Activated CD8-positive, alpha-beta memory T cell treated with anti-CD3 and anti-CD28 coated beads, Interleukin-2, amount 10 ng/mL, durations not matched to agents 7 days and 5 days (primary cell): ENCODE measurements at regions not wholly inside any gene's neighbourhood (a gene's known extent, or its start where the extent isn't known, plus 50 kb on each side); places are given as distances from the start of the nearest gene placed in this dataset.

ENCODE experiments used
- ATAC-seq: fragments of 150-1000 bp; cut with Tn5 transposase; one replicate; pipeline ENCODE4 v1.10.0; 2021; ENCODE audit warnings: moderate library complexity
- CTCF ChIA-PET: fragments of 350-600 bp; sonication (Branson Sonifier 250); formaldehyde crosslinking; loops from one replicate; lab custom pipeline; 2021; ENCODE audit warnings: antibody characterized with exemption; lab: Charles Lee
- DNase-seq: peaks from one replicate; pipeline ENCODE4 v3.0.0-alpha.2; 2020
- H3K27ac Mint-ChIP-seq: one replicate; pipeline ENCODE4 v1.8.0; 2021; ENCODE audit warnings: mild to moderate bottlenecking, mixed read lengths
- H3K27me3 Mint-ChIP-seq: one replicate; pipeline ENCODE4 v1.8.0; 2021; ENCODE audit warnings: mixed read lengths
- H3K36me3 Mint-ChIP-seq: one replicate; pipeline ENCODE4 v1.8.0; 2021; ENCODE audit warnings: mild to moderate bottlenecking, mixed read lengths
- H3K4me1 Mint-ChIP-seq: one replicate; pipeline ENCODE4 v1.8.0; 2021; ENCODE audit warnings: mixed read lengths
- H3K4me3 Mint-ChIP-seq: one replicate; pipeline ENCODE4 v1.8.0; 2021; ENCODE audit warnings: mild to moderate bottlenecking, moderate library complexity, mixed read lengths
- H3K9me3 Mint-ChIP-seq: one replicate; pipeline ENCODE4 v1.8.0; 2022; ENCODE audit warnings: low read depth, mixed read lengths

GRCh38 chr15:67914028-67914427 is 74.2 kb upstream of the RNU6-1 start:
- Mint-ChIP-seq H3K36me3 (peaks cover 3% of the 10 kb centered on the region), H3K4me3 (no peak overlapping the region), H3K27me3 (peaks cover 24% of the 10 kb centered on the region)

DNA sequence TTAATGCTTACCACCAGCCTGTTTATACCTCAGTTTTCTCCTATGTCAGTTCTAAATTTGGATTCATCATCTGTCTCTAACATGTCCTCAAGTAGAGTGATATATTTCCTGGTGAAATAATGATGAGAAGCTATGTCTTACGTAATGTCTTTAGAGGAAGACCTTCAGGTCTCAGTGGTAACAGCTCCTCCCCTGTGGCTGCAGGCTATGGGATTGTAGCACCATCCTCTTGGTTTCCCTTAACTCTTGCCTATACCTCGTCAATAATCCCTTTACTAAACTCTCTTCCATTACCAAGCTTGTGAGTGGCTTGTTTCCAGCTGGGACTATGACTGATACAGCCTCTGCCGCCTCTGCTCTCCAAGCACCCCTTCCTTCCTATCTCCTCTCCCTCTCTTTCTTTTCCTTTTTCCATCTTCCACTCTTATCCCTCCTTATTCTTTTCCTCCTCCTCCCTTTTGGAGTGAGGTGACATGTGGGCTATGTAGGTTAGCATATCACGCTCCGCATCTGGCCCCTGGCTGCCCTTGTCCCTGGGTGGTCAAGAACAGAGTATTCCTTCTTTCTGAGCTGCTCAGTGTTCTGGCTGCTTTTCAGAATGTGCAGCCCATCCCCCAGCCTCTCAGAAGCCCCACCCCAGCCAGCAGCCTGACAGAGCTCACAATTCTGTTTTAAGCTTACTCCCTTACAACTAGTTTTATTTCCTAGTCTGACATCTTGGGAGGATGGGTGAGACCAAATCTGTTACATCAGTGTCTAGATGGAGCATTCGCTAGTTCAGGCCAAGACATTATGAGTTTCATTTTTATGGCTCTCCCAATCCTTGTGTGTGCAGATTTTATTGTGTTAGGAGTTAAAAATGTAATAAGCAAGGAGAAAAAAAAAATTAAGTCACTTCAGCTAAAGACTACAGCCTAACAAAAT is 75.0 kb upstream of the RNU6-1 start:
- Mint-ChIP-seq H3K27ac (no peak overlapping the region), H3K27me3 (peaks cover 24% of the 10 kb centered on the region), H3K9me3 (peaks cover 9% of the 10 kb centered on the region), H3K4me3 (no peak overlapping the region), H3K4me1 (no peaks in the 10 kb centered on the region), H3K36me3 (peaks cover 3% of the 10 kb centered on the region)
- no peak for DNase-seq
- CTCF ChIA-PET = no interaction called here
- no peak for ATAC-seq

More at GRCh38 chr15:67914028-67914427, 74.2 kb upstream of the RNU6-1 start:
- no peak for ATAC-seq
- H3K4me1 Mint-ChIP-seq = no peaks in the 10 kb centered on the region
- H3K27ac Mint-ChIP-seq = no peak overlapping the region
- CTCF ChIA-PET = no interaction called here
- peaks cover 7% of the 10 kb centered on the region for H3K9me3 Mint-ChIP-seq
- no peak for DNase-seq

DNA sequence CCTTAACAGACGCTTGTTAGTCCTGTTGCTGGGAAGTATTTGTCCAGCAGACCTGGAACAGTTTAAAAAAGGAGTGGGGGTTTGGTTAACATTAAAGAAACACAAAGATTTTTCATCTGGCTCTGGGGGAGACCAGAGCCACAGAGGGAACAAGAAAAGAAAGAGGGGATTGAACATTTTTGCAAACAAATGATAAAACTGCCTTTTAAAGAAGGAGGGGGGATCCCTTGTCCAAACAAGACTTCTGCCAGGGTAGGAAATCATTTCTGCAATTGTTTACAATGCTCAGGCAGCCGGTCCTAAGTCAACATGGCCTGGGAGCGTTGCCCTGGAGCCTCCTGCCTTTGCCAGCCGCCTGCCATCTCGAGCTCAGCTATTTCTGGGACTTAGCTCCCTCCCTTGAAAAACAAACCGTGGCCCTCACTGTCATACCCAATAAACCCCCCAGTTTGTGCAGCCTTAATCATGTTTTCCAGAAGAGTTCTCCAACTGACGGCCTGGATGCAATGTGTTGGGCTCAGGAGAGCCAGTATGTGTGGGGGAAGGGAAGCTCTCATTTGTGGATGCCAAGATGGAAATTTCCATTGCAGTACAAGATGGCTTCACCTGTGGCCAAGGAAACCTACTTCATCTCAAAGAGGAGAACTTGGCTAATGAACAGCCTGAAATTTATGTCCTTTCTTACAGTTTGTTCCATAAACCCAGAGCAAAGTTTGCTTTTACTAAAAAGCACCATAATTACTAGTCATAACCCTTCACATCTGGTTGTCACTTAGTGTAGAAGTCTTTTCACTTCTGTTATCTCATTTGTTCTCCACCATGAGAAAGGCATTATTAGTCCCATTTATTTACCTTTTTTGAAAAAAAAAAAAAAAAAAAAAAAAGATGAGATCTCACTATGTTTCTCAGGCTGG is 75.9 kb upstream of the RNU6-1 start:
- ATAC-seq = no peak
- H3K27ac Mint-ChIP-seq = no peak overlapping the region
- H3K4me1 Mint-ChIP-seq = no peaks in the 10 kb centered on the region
- CTCF ChIA-PET = no interaction called here
- DNase-seq = no peak
- peaks cover 1% of the 10 kb centered on the region for H3K36me3 Mint-ChIP-seq
- H3K9me3 Mint-ChIP-seq = peaks cover 6% of the 10 kb centered on the region
- H3K4me3 Mint-ChIP-seq = no peak overlapping the region
- peaks cover 26% of the 10 kb centered on the region for H3K27me3 Mint-ChIP-seq

GRCh38 chr15:67916565-67916964 is 76.7 kb upstream of the RNU6-1 start:
- DNase-seq (no peak), ATAC-seq (no peak)
- H3K9me3 Mint-ChIP-seq = peaks cover 6% of the 10 kb centered on the region
- CTCF ChIA-PET = no interaction called here
- no peak overlapping the region for H3K27ac Mint-ChIP-seq
- no peak overlapping the region for H3K4me3 Mint-ChIP-seq
- H3K27me3 Mint-ChIP-seq = peaks cover 26% of the 10 kb centered on the region
- H3K36me3 Mint-ChIP-seq = no peaks in the 10 kb centered on the region
- H3K4me1 Mint-ChIP-seq = no peaks in the 10 kb centered on the region

DNA sequence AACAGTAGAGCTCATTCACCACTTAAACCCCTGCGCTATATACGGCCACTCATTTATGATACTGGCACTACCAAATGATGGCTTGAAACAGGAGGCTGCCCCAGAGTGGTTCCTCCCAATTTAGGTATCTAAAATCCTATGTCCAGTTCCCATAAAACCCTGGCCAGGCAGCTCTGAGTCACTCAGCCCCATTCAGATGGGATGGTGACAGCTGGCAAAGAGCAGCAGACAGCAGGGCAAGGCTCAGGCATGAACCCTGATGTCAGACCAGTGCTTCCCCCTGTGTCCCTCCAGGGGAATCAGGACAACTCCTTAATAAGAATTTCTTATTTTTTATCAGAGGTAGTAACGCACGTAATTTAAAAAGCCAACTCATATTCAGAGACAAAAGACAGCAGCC is 77.2 kb upstream of the RNU6-1 start:
- DNase-seq (no peak), ATAC-seq (no peak)
- Mint-ChIP-seq H3K36me3 (no peaks in the 10 kb centered on the region), H3K4me3 (no peak overlapping the region), H3K4me1 (no peaks in the 10 kb centered on the region), H3K9me3 (peaks cover 6% of the 10 kb centered on the region), H3K27me3 (peaks cover 26% of the 10 kb centered on the region), H3K27ac (no peak overlapping the region)
- CTCF ChIA-PET = no interaction called here

DNA sequence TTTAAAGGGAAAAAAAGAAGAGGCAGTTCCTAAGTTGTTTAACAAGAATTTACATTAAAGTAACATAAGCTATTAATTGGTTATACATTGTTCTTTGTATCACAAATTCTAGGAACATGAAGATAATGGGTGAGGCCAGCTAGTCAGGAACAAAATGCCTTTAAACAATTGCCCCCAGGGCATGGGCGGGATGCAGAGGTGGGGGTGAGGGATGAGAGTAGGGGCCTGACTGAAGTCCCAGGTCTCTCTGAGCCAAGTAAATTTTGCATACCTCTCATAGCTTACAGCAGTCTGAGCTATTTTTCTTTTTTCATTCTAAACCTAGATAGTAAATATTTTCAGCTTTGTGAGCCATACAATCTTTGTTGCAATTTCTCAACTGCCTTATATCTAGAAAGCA is 77.8 kb upstream of the RNU6-1 start:
- Mint-ChIP-seq H3K4me1 (no peaks in the 10 kb centered on the region), H3K27ac (no peak overlapping the region), H3K36me3 (no peaks in the 10 kb centered on the region), H3K9me3 (peaks cover 6% of the 10 kb centered on the region), H3K27me3 (peaks cover 23% of the 10 kb centered on the region), H3K4me3 (no peak overlapping the region)
- CTCF ChIA-PET = no interaction called here
- ATAC-seq = no peak
- DNase-seq = no peak

DNA sequence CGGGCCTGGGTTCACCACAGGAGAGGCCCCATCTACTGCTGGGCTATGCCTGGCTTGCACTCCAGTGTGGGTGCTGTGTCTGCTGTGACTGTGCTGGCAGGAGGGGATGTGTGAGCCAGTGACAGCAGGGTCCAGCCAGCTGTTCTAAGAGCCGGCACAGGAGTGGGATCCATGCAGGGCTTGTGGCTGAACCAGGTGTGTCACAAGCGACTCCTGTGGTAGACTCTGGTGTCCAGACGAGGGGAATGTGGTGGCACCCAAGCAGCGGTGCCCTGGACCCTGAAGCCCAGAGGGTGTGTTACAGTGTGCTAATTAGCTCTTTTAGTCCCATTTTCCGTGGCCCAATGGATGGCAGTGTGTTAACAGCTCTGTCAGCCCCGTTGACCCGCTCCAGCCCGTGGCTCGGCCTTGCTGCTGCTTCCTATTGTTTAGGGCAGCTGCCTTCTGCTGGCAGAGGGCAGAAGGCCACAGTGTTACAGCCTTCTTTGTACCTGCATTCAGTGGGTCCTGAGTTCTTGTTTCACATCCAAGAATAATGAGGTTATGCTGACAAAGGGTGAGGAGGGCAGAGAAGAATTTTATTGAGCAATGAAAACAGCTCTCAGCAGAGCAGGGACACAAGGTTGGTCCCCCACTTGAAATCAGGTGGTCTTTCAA is 78.5 kb upstream of the RNU6-1 start:
- ATAC-seq (no peak), DNase-seq (no peak)
- Mint-ChIP-seq H3K4me3 (no peak overlapping the region), H3K27ac (no peak overlapping the region), H3K36me3 (no peaks in the 10 kb centered on the region), H3K4me1 (no peaks in the 10 kb centered on the region), H3K27me3 (peaks cover 23% of the 10 kb centered on the region), H3K9me3 (peaks cover 6% of the 10 kb centered on the region)
- CTCF ChIA-PET = no interaction called here

GRCh38 chr15:67920524-67921240 is 80.8 kb upstream of the RNU6-1 start:
- DNase-seq (no peak), ATAC-seq (no peak)
- H3K4me3 Mint-ChIP-seq = no peak overlapping the region
- CTCF ChIA-PET = no interaction called here
- H3K4me1 Mint-ChIP-seq = no peaks in the 10 kb centered on the region
- peaks cover 9% of the 10 kb centered on the region for H3K9me3 Mint-ChIP-seq
- no peaks in the 10 kb centered on the region for H3K36me3 Mint-ChIP-seq
- H3K27me3 Mint-ChIP-seq = peaks cover 9% of the 10 kb centered on the region
- H3K27ac Mint-ChIP-seq = no peak overlapping the region

- Mint-ChIP-seq H3K4me3 (no peak overlapping the region), H3K27ac (no peak overlapping the region), H3K36me3 (no peaks in the 10 kb centered on the region), H3K4me1 (no peaks in the 10 kb centered on the region), H3K9me3 (peaks cover 9% of the 10 kb centered on the region), H3K27me3 (peaks cover 3% of the 10 kb centered on the region)
- CTCF ChIA-PET = interaction anchor here (0.6 to 1.0 kb wide), 3 partner anchors 68 to 209 kb away, joined by 3 read pairs; no protein-coding TSS in a partner anchor
- no peak for ATAC-seq
- no peak for DNase-seq
These were observed 82.3 kb upstream of the RNU6-1 start for GRCh38 chr15:67922106-67922675.

DNA sequence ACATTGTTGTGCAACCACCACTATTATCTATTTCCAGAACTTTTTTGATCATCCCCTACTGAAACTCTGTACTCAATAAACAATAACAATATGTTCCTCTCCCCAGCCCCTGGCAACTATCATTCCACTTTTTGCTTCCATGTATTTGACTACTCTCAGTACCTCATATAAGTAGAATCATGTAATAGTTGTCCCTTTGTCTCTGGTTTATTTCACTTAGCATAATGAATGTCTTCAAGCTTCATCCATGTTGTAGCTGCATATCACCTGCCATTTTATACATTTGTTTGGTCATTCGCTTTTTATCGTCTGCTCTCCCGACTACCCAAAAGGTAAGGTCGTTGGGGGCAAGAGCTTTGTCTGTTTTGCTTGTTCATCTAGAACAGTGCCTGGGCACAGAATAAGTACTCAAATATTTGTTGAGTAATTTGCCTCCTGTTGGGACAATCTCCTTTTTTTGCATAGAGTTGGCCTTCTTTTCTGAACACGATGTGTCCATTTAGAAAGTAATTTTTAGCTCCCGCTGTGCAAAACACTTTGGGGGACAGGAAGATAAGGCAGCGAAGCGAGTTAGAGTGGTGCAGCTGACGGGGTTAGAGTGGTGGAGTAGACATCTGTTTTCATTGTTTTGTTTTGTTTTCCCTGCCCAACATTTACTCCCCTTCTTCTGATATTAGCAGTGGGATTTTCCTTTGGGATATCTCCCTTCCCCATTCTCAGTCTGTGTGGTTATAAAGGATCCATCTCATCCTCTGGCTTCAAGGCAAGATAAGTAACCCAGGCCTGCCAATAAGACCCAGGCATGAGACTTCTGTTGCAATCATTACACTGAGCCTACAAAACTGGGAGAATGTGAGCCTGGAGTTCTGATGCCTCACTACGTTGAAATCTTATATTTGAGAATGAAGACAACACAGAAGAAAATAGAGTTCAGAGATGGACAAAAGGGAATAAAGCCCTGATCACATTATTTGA is 83.4 kb upstream of the RNU6-1 start:
- H3K4me3 Mint-ChIP-seq = no peak overlapping the region
- no peak for DNase-seq
- H3K27me3 Mint-ChIP-seq = peaks cover 3% of the 10 kb centered on the region
- no peaks in the 10 kb centered on the region for H3K36me3 Mint-ChIP-seq
- CTCF ChIA-PET = no interaction called here
- peaks cover 9% of the 10 kb centered on the region for H3K9me3 Mint-ChIP-seq
- no peak for ATAC-seq
- H3K4me1 Mint-ChIP-seq = no peaks in the 10 kb centered on the region
- H3K27ac Mint-ChIP-seq = no peak overlapping the region

DNA sequence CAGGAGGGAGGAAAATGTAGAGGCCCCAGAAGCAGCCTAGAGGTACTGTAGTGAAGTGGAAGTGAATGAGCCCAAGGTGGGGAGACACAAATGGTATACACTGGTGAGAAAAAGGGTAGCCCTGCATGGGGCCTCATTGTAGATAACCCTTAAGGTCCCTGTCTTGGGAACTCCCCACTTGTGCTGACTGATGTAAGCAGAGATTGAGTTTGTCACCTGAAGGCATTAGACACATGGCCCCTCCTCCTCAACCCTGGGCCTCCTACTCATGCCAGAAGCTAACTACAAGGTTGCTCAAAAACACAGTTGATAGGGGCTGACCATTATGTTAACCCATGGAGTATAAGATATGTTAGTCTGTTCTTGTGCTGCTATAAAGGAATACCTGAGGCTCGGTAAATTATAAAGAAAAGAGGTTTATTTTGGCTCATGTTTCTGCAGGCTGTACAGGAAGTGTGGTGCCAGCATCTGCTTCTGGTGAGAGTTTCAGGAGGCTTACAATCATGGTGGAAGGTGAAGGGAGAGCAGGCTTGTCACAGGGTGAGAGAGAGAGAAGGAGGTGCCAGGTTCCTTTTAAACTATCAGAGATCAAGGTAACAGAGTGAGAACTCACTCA is 84.6 kb upstream of the RNU6-1 start:
- DNase-seq (no peak), ATAC-seq (no peak)
- CTCF ChIA-PET = no interaction called here
- Mint-ChIP-seq H3K4me3 (no peak overlapping the region), H3K27me3 (peaks cover 3% of the 10 kb centered on the region), H3K27ac (no peak overlapping the region), H3K4me1 (no peaks in the 10 kb centered on the region), H3K9me3 (peaks cover 5% of the 10 kb centered on the region), H3K36me3 (no peaks in the 10 kb centered on the region)
